Ascending aorta (tissue), 2 donors: ENCODE measurements at regions not wholly inside any gene's neighbourhood (a gene's known extent, or its start where the extent isn't known, plus 50 kb on each side); places are given as distances from the start of the nearest gene placed in this dataset.

ENCODE experiments used
- DNase-seq, 2 donors: peaks; one replicate each; pipeline ENCODE4 v3.0.0-alpha.2; 2019; ENCODE audit warnings: low spot score in 2 of 2
- H3K27ac ChIP-seq, 2 donors: fragments of 200-600 bp; sonication (generic); one replicate each; pipeline ENCODE4 v1.5.1; 2016 to 2017; ENCODE audit warnings: mild to moderate bottlenecking in 1 of 2
- H3K27me3 ChIP-seq: fragments of 200-600 bp; sonication (generic); one replicate; pipeline ENCODE4 v1.5.1; 2017
- H3K36me3 ChIP-seq, 2 donors: fragments of 200-600 bp; sonication (generic); one replicate each; pipeline ENCODE4 v1.5.1; 2016
- H3K4me1 ChIP-seq, 2 donors: fragments of 200-600 bp; sonication (generic); one replicate each; pipeline ENCODE4 v1.5.1; 2016 to 2017; ENCODE audit warnings: mild to moderate bottlenecking in 1 of 2
- H3K4me3 ChIP-seq, 2 donors: fragments of 200-600 bp; sonication (generic); one replicate each; pipeline ENCODE4 v1.5.1; 2016 to 2017; ENCODE audit warnings: mild to moderate bottlenecking in 1 of 2
- H3K9me3 ChIP-seq, 2 donors: fragments of 200-600 bp; sonication (generic); one replicate each; pipeline ENCODE4 v1.5.1; 2016
- CTCF ChIP-seq, 3 experiments: fragments of 200-600 bp in 2 of 3; fragments of 450-650 bp in 1 of 3; sonication (generic) in 2 of 3; IDR thresholded peaks; one replicate each; pipeline ENCODE4 v1.5.1; 2016 to 2019; ENCODE audit warnings: antibody characterized with exemption in 3 of 3, mild to moderate bottlenecking in 1 of 3, moderate library complexity in 1 of 3
- intact Hi-C: fragments of 100-400 bp; cut with DNase I; formaldehyde crosslinking; loops from one replicate; pipeline ENCODE4 v1.15.1; 2023

GRCh38 chr2:200220251-200220650, 86.2 kb upstream of the SPATS2L start:
- Histone ChIP-seq H3K4me1 (no peaks in the 10 kb centered on the region), H3K4me3 (no peak overlapping the region), H3K27me3 (no peaks in the 10 kb centered on the region), H3K9me3 (no peaks in the 10 kb centered on the region), H3K27ac (no peak overlapping the region), H3K36me3 (no peaks in the 10 kb centered on the region)
- DNase-seq = no peak
- TF ChIP-seq CTCF (IDR thresholded peaks at IDR 0.05) = no peak
- intact Hi-C loops = no loop called here

- no peak for DNase-seq
- Histone ChIP-seq H3K36me3 (no peaks in the 10 kb centered on the region), H3K4me1 (no peaks in the 10 kb centered on the region), H3K9me3 (no peaks in the 10 kb centered on the region), H3K4me3 (no peak overlapping the region), H3K27me3 (no peaks in the 10 kb centered on the region), H3K27ac (no peak overlapping the region)
- intact Hi-C loops = no loop called here
- no peak for TF ChIP-seq CTCF (IDR thresholded peaks at IDR 0.05)
Measured at GRCh38 chr2:200221055-200221955, 85.2 kb upstream of the SPATS2L start.

- no peak overlapping the region for H3K27ac ChIP-seq
- H3K4me1 ChIP-seq = no peaks in the 10 kb centered on the region
- H3K36me3 ChIP-seq = no peaks in the 10 kb centered on the region
- no peaks in the 10 kb centered on the region for H3K9me3 ChIP-seq
- no peak overlapping the region for H3K4me3 ChIP-seq
- TF ChIP-seq CTCF (IDR thresholded peaks at IDR 0.05) = no peak
- no peak for DNase-seq
- intact Hi-C loops = no loop called here
- H3K27me3 ChIP-seq = no peaks in the 10 kb centered on the region
Measured at GRCh38 chr2:200222791-200223190, 83.7 kb upstream of the SPATS2L start.

GRCh38 chr2:200223205-200223784, 83.2 kb upstream of the SPATS2L start:
- Histone ChIP-seq H3K27me3 (no peaks in the 10 kb centered on the region), H3K9me3 (no peaks in the 10 kb centered on the region), H3K4me3 (no peak overlapping the region), H3K36me3 (no peaks in the 10 kb centered on the region), H3K4me1 (no peaks in the 10 kb centered on the region), H3K27ac (no peak overlapping the region)
- TF ChIP-seq CTCF (IDR thresholded peaks at IDR 0.05) = no peak
- DNase-seq = no peak
- intact Hi-C loops = no loop called here

GRCh38 chr2:200225951-200226350, 80.5 kb upstream of the SPATS2L start:
- no peaks in the 10 kb centered on the region for H3K36me3 ChIP-seq
- no peaks in the 10 kb centered on the region for H3K27me3 ChIP-seq
- no peak overlapping the region for H3K27ac ChIP-seq
- no peaks in the 10 kb centered on the region for H3K9me3 ChIP-seq
- no peaks in the 10 kb centered on the region for H3K4me1 ChIP-seq
- no peak for TF ChIP-seq CTCF (IDR thresholded peaks at IDR 0.05)
- intact Hi-C loops = no loop called here
- DNase-seq = no peak
- no peak overlapping the region for H3K4me3 ChIP-seq
